Spleen (tissue), 11 donors: ENCODE measurements at regions not wholly inside any gene's neighbourhood (a gene's known extent, or its start where the extent isn't known, plus 50 kb on each side); places are given as distances from the start of the nearest gene placed in this dataset.
A peak's percentile ranks its signal among the peaks of the same experiment; 100 is the strongest.

Experiments
- DNase-seq: peaks from one replicate; pipeline ENCODE4 v3.0.0-alpha.2; 2020
- H3K27ac ChIP-seq, 8 donors: fragments of 200-600 bp; sonication (generic) in 7 of 8; 1 replicate in 4 of 8; 2 replicates in 4 of 8; pipeline versions ENCODE4 v1.5.0 to v1.8.0; 2016 to 2021; ENCODE audit warnings: inconsistent platforms in 4 of 8, mild to moderate bottlenecking in 4 of 8, moderate library complexity in 1 of 8
- H3K27me3 ChIP-seq, 7 donors: fragments of 200-600 bp; sonication (generic) in 6 of 7; replicated peaks in 1 of 7; 1 replicate in 4 of 7; 2 replicates in 3 of 7; pipeline versions ENCODE4 v1.5.0 to v1.8.0; 2016 to 2021; ENCODE audit warnings: inconsistent platforms in 3 of 7, mild to moderate bottlenecking in 1 of 7
- H3K36me3 ChIP-seq, 6 donors: fragments of 200-600 bp; sonication (generic) in 5 of 6; 1 replicate in 4 of 6; 2 replicates in 2 of 6; pipeline versions ENCODE4 v1.5.0 to v1.8.0; 2016 to 2021; ENCODE audit warnings: inconsistent platforms in 2 of 6
- H3K4me1 ChIP-seq, 6 donors: fragments of 200-600 bp; sonication (generic) in 5 of 6; 1 replicate in 3 of 6; 2 replicates in 3 of 6; pipeline versions ENCODE4 v1.5.0 to v1.8.0; 2016 to 2021; ENCODE audit warnings: inconsistent platforms in 3 of 6
- H3K4me3 ChIP-seq, 8 donors: fragments of 200-600 bp; sonication (generic) in 7 of 8; 1 replicate in 4 of 8; 2 replicates in 4 of 8; pipeline versions ENCODE4 v1.5.0 to v1.8.0; 2016 to 2021; ENCODE audit warnings: inconsistent platforms in 4 of 8, mild to moderate bottlenecking in 4 of 8, moderate library complexity in 2 of 8
- H3K9me3 ChIP-seq, 8 donors: fragments of 200-600 bp; sonication (generic) in 7 of 8; 1 replicate in 4 of 8; 2 replicates in 4 of 8; pipeline versions ENCODE4 v1.5.0 to v1.8.0; 2016 to 2021; ENCODE audit warnings: inconsistent platforms in 4 of 8
- CTCF ChIP-seq, 11 experiments: fragments of 200-600 bp in 7 of 11; fragments of 450-650 bp in 4 of 11; sonication (generic) in 4 of 11; IDR thresholded peaks in 8 of 11; conservative IDR thresholded peaks in 3 of 11; 1 replicate in 7 of 11; 2 replicates in 4 of 11; pipeline versions ENCODE4 v1.4.0 to v1.8.0; 2016 to 2021; ENCODE audit warnings: antibody characterized with exemption in 11 of 11, inconsistent platforms in 4 of 11, mild to moderate bottlenecking in 1 of 11
- POLR2A ChIP-seq, 3 donors: fragments of 450-650 bp; IDR thresholded peaks; one replicate each; pipeline ENCODE4 v1.5.1; 2017; ENCODE audit warnings: antibody characterized with exemption in 3 of 3, mild to moderate bottlenecking in 1 of 3
- POLR2AphosphoS5 ChIP-seq, 3 donors: sonication (generic); formaldehyde crosslinking; IDR thresholded peaks; one replicate each; pipeline ENCODE4 v1.5.1; 2017; ENCODE audit warnings: antibody characterized with exemption in 3 of 3
- WGBS, 5 donors: extraction: QIAGEN DNeasy Blood & Tissue Kit in 3 of 5; methylation state at CpG; one replicate each; pipeline versions ENCODE4 v1.1.5 to v1.1.7; 2013 to 2018; 5-methylcytosine and 5-hydroxymethylcytosine counted together
- intact Hi-C: fragments of 100-400 bp; cut with DNase I; formaldehyde crosslinking; loops from one replicate; pipeline ENCODE4 v1.15.0; 2023; ENCODE audit warnings: low total_unique reads
- donor health status: healthy with polysubstance abuse.
- donor health status: DM: no; HTN: no; CAD: no; lungs with moderate emphysema.
- donor health status: DM: no; HTN: no; CAD: no.
- donor health status: Bipolar disorder and iron deficiency.
- donor health status: healthy.
- donor health status: DM: no; HTN: no; CAD: no.
- donor health status: DM: yes; HTN: yes; CAD: no.

DNA sequence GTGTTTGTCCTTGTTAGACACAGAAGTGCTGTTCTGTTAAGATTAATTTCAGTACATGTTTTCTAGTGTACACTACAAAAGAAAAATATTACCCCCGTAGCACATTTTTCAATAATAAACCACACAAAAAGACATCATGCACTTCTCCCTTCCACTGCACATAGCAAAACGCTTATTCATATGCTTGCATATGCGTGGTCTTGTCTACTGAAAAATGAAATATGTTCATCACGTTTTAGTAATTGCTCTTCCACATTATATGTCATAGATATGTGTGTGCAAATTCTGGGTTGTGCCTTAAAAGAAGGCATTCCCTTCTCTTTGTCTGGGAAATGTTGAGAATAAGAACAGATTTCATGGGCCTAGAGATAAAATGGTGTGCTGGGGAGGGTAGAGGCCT lies 353.9 kb downstream of the NSUN3 start:
- peaks cover 0 to 3% (median 0%) of the 10 kb centered on the region in 6 donors for H3K4me1 ChIP-seq
- 77 to 90% (median 83%) methylated on average over 4 of the region's 4 CpGs for WGBS, 5 donors
- no peaks in the 10 kb centered on the region for H3K36me3 ChIP-seq
- H3K4me3 ChIP-seq, result no peak overlapping the region
- no peak overlapping the region for H3K27ac ChIP-seq
- no peaks in the 10 kb centered on the region for H3K27me3 ChIP-seq
- no peak for DNase-seq
- intact Hi-C loops, result no loop called here
- peaks cover 0 to 25% (median 4%) of the 10 kb centered on the region in 8 donors for H3K9me3 ChIP-seq
- TF ChIP-seq POLR2A (IDR thresholded peaks at IDR 0.05), result no peak

DNA sequence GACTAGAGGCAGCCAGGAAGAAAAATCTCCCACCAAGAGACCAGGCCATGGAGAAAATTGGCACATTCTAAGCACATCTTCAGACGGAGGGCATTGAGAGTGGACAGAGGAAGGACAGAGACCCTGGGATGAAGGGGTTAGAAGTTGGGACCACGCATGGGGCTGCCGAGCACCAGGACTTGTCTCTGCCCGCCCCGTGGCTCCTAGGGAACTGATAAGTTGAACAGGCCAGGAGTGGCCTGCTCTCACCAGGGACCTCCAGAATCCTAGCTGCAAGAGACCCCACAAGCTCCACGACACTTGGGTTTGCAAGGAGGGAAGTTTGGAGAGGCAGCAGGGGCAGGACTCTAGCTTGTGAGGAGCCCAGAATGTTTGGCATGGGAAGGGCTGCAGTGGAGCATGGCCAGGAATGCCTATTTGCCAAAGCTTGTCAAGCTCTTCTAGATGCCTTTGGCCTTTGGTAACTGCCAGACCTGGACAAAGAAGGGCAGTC lies 355.1 kb downstream of the NSUN3 start:
- H3K27ac ChIP-seq, result no peak overlapping the region
- H3K4me1 ChIP-seq, result peaks cover 0 to 3% (median 0%) of the 10 kb centered on the region in 6 donors
- no peaks in the 10 kb centered on the region for H3K27me3 ChIP-seq
- WGBS, 5 donors, result 82 to 100% (median 90%) methylated on average over 2 to 6 of the region's 6 CpGs
- DNase-seq, result peak; percentile 58
- peaks cover 0 to 25% (median 4%) of the 10 kb centered on the region in 8 donors for H3K9me3 ChIP-seq
- no peak for TF ChIP-seq CTCF (IDR thresholded peaks at IDR 0.05 in 8 of 11, conservative IDR thresholded peaks at IDR 0.05 in 3 of 11)
- H3K36me3 ChIP-seq, result no peaks in the 10 kb centered on the region
- intact Hi-C loops, result no loop called here
- H3K4me3 ChIP-seq, result no peak overlapping the region

DNA sequence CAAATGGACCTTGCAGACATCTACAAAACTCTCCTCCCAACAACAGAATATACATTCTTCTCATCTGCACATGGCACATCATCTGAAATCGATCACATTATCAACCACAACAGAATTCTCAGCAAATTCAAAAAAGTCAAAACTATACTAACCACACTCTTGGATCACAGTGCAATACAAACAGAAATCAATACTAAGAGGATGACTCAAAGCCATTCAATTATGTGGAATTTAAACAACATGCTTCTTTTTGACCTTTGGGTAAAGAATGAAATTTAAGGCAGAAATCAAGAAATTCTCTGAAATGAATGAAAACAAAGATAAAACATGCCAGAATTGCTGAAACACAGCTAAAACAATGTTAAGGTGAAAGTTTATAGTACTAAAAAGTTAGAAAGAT lies 358.1 kb downstream of the NSUN3 start:
- WGBS, 5 donors, result 82 to 92% (median 88%) methylated on average over 1 of the region's 1 CpG
- intact Hi-C loops, result no loop called here
- Histone ChIP-seq H3K4me3 (no peak overlapping the region), H3K9me3 (peaks cover 0 to 29% (median 10%) of the 10 kb centered on the region in 8 donors), H3K27ac (no peak overlapping the region), H3K36me3 (no peaks in the 10 kb centered on the region), H3K4me1 (no peaks in the 10 kb centered on the region), H3K27me3 (no peaks in the 10 kb centered on the region)
- no peak for DNase-seq
- TF ChIP-seq POLR2AphosphoS5 (IDR thresholded peaks at IDR 0.05), result no peak
- TF ChIP-seq CTCF (IDR thresholded peaks at IDR 0.05 in 8 of 11, conservative IDR thresholded peaks at IDR 0.05 in 3 of 11), result no peak
- no peak for TF ChIP-seq POLR2A (IDR thresholded peaks at IDR 0.05)

DNA sequence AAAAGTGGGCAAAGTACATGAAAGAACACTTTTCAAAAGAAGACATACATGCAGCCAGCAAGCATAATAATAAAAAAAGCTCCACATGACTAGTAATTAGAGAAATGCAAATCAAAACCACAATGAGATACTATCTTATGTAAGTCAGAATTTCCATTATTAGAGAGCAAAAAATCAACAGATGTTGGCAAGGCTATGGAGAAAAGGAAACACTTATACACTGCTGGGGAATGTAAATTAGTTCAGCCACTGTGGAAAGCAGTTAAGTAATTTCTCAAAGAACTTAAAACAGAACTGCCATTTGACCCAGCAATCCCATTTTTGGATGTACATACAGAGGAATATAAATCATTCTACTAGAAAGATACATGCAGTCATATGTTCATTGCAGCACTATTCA lies 360.7 kb downstream of the NSUN3 start:
- TF ChIP-seq POLR2AphosphoS5 (IDR thresholded peaks at IDR 0.05) (no peak), CTCF (IDR thresholded peaks at IDR 0.05 in 8 of 11, conservative IDR thresholded peaks at IDR 0.05 in 3 of 11) (no peak), POLR2A (IDR thresholded peaks at IDR 0.05) (no peak)
- Histone ChIP-seq H3K9me3 (peaks cover 0 to 36% (median 21%) of the 10 kb centered on the region in 8 donors), H3K4me3 (no peak overlapping the region), H3K4me1 (no peaks in the 10 kb centered on the region), H3K36me3 (no peaks in the 10 kb centered on the region), H3K27ac (no peak overlapping the region), H3K27me3 (no peaks in the 10 kb centered on the region)
- DNase-seq, result no peak
- intact Hi-C loops, result no loop called here

- no peak for DNase-seq
- Histone ChIP-seq H3K9me3 (peaks cover 0 to 19% (median 13%) of the 10 kb centered on the region in 8 donors), H3K27me3 (no peaks in the 10 kb centered on the region), H3K27ac (no peak overlapping the region), H3K4me3 (no peak overlapping the region), H3K4me1 (no peaks in the 10 kb centered on the region), H3K36me3 (no peaks in the 10 kb centered on the region)
- no peak for TF ChIP-seq CTCF (IDR thresholded peaks at IDR 0.05 in 8 of 11, conservative IDR thresholded peaks at IDR 0.05 in 3 of 11)
- intact Hi-C loops, result no loop called here
Measured at GRCh38 chr3:94429517-94429916, 366.7 kb downstream of the NSUN3 start.
